AG04450 (cell line): ENCODE measurements at regions not wholly inside any gene's neighbourhood (a gene's known extent, or its start where the extent isn't known, plus 50 kb on each side); places are given as distances from the start of the nearest gene placed in this dataset.

Experiments used
- CTCF ChIA-PET: fragments of 300-600, 350-600 bp; formaldehyde crosslinking; extraction: SDS; loops from one replicate; lab custom pipeline; 2022; ENCODE audit warnings: antibody characterized with exemption, inconsistent platforms; lab: Charles Lee
- POLR2A ChIA-PET: fragments of 350-600 bp; formaldehyde crosslinking; extraction: SDS; loops from one replicate; lab custom pipeline; 2021; ENCODE audit warnings: antibody characterized with exemption, inconsistent platforms; lab: Yijun Ruan, JAX
- DNase-seq: peaks from one replicate; pipeline ENCODE4 v3.0.0-alpha.2; 2011; ENCODE audit warnings: low read depth, low spot score
- H3K27ac ChIP-seq: one replicate; pipeline ENCODE4 v1.5.1; 2012; ENCODE audit warnings: low read depth, low read length, control low read depth
- H3K27me3 ChIP-seq: one replicate; pipeline ENCODE4 v1.6.0; 2012; ENCODE audit warnings: low read length; ENCODE audit not compliant: control insufficient read depth, insufficient read depth
- H3K4me3 ChIP-seq: 2 replicates; pipeline ENCODE4 v1.5.1; 2011; ENCODE audit warnings: mild to moderate bottlenecking, low read depth, low read length, control low read depth
- H3K9me3 ChIP-seq: 2 replicates; pipeline ENCODE4 v1.5.1; 2012; ENCODE audit warnings: low read length; ENCODE audit not compliant: control insufficient read depth, insufficient read depth
- CTCF ChIP-seq: IDR thresholded peaks from 2 replicates; pipeline ENCODE4 v1.5.1; 2011; ENCODE audit warnings: low read depth, low read length, control low read depth, inconsistent platforms

GRCh38 chr7:155971180-155971770 is 159.0 kb upstream of the SHH start:
- ChIA-PET CTCF (no interaction called here), POLR2A (no interaction called here)
- H3K9me3 ChIP-seq, result peaks cover 39% of the 10 kb centered on the region
- no peak for TF ChIP-seq CTCF
- H3K4me3 ChIP-seq, result no peak overlapping the region
- no peaks in the 10 kb centered on the region for H3K27me3 ChIP-seq
- DNase-seq, result no peak
- H3K27ac ChIP-seq, result no peak overlapping the region

GRCh38 chr7:155969192-155969929 is 157.1 kb upstream of the SHH start:
- peaks cover 42% of the 10 kb centered on the region for H3K9me3 ChIP-seq
- H3K27ac ChIP-seq, result no peak overlapping the region
- TF ChIP-seq CTCF, result no peak
- ChIA-PET CTCF (interaction anchor here (0.5 kb wide), 1 partner anchor 208 kb away, joined by 3 read pairs; no protein-coding TSS in a partner anchor), POLR2A (no interaction called here)
- no peak for DNase-seq
- H3K27me3 ChIP-seq, result no peaks in the 10 kb centered on the region
- no peak overlapping the region for H3K4me3 ChIP-seq

GRCh38 chr7:155965010-155965409 is 152.7 kb upstream of the SHH start:
- no peak overlapping the region for H3K4me3 ChIP-seq
- CTCF ChIA-PET, result no interaction called here

GRCh38 chr7:155964543-155964942 is 152.3 kb upstream of the SHH start:
- ChIA-PET POLR2A (no interaction called here), CTCF (no interaction called here)
- no peak for TF ChIP-seq CTCF
- DNase-seq, result no peak
- H3K9me3 ChIP-seq, result peaks cover 50% of the 10 kb centered on the region
- H3K4me3 ChIP-seq, result no peak overlapping the region
- H3K27ac ChIP-seq, result no peak overlapping the region
- no peaks in the 10 kb centered on the region for H3K27me3 ChIP-seq

More at GRCh38 chr7:155965010-155965409, 152.7 kb upstream of the SHH start:
- no peak for DNase-seq
- Histone ChIP-seq H3K27me3 (no peaks in the 10 kb centered on the region), H3K9me3 (peaks cover 48% of the 10 kb centered on the region), H3K27ac (no peak overlapping the region)
- POLR2A ChIA-PET, result no interaction called here
- TF ChIP-seq CTCF, result no peak

GRCh38 chr7:155963771-155964195 is 151.5 kb upstream of the SHH start:
- CTCF ChIA-PET, result no interaction called here
- Histone ChIP-seq H3K27ac (no peak overlapping the region), H3K9me3 (peaks cover 45% of the 10 kb centered on the region), H3K27me3 (no peaks in the 10 kb centered on the region), H3K4me3 (no peak overlapping the region)
- TF ChIP-seq CTCF, result no peak
- DNase-seq, result no peak
- POLR2A ChIA-PET, result no interaction called here
